Natural killer cell treated with Interleukin-12 subunit alpha and Interleukin-12 subunit beta and Interleukin-15 and Interleukin-18, amount 100 ng/mL, for 72 hours (primary cell): ENCODE measurements at regions not wholly inside any gene's neighbourhood (a gene's known extent, or its start where the extent isn't known, plus 50 kb on each side); places are given as distances from the start of the nearest gene placed in this dataset.
"Not testable (repeated sequence)": the region's sequence is repeated elsewhere in the genome, so short reads cannot be mapped to it uniquely, and the experiment has no call there.

Experiments
- ATAC-seq, 2 donors: fragments of 150-1000 bp; cut with Tn5 transposase in 1 of 2; sonication (Bioruptor Pico), chemical (Tn5 transposase) in 1 of 2; 2 replicates each; pipeline ENCODE4 v1.10.0; 2021
- DNase-seq: peaks from one replicate; pipeline ENCODE4 v3.0.0; 2022; ENCODE audit warnings: low spot score
- H3K27ac Mint-ChIP-seq, 2 donors: 1 replicate in 1 of 2; 2 replicates in 1 of 2; pipeline ENCODE4 v1.8.0; 2022; ENCODE audit warnings: mixed read lengths in 2 of 2, mild to moderate bottlenecking in 1 of 2, moderate library complexity in 1 of 2
- H3K27me3 Mint-ChIP-seq, 2 donors: 1 replicate in 1 of 2; 2 replicates in 1 of 2; pipeline ENCODE4 v1.8.0; 2022; ENCODE audit warnings: mixed read lengths in 2 of 2
- H3K36me3 Mint-ChIP-seq: one replicate; pipeline ENCODE4 v1.8.0; 2022; ENCODE audit warnings: mixed read lengths
- H3K4me1 Mint-ChIP-seq, 2 donors: 1 replicate in 1 of 2; 2 replicates in 1 of 2; pipeline ENCODE4 v1.8.0; 2022; ENCODE audit warnings: low read depth in 2 of 2, mixed read lengths in 2 of 2, mild to moderate bottlenecking in 1 of 2
- H3K4me3 Mint-ChIP-seq: one replicate; pipeline ENCODE4 v1.8.0; 2022; ENCODE audit warnings: mixed read lengths
- H3K9me3 Mint-ChIP-seq: 2 replicates; pipeline ENCODE4 v1.8.0; 2022; ENCODE audit warnings: mixed read lengths

DNA sequence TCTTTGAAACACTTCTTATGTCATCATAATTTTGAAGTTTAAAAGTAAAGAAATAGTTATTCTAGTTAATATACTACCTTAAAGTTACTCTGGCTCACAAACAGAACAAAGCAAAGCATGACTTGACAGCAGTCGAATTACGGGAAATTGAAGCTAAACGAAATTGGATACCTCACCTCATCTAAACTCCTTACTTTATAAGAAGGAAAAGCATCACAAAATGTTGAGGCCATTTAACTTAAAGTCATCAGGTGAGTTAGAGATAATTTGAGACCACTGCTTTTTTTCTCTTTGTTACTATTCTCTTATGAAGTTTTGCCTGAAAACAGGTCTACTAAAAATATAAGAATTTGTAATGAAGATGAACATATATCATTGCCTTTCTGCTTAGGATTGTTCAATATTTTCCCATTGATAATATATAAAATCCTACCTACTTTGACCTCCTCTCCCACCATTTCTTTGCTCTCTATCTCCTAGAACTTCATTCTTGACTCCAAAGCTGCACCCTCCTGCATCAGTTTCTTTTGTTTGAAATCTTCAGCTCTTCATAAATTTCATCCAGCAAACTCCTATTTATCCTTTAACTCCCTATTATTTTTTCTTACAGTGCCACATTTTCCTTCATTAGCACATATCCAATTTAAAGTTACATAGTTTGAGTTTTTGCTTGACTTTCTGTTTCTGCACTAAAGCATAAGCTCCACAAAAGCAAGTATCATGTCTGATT lies 510.7 kb upstream of the ZNF337 start:
- Mint-ChIP-seq H3K36me3 (peaks cover 6% of the 10 kb centered on the region), H3K27ac (no peak overlapping the region), H3K4me1 (peaks cover 0 to 3% of the 10 kb centered on the region in 2 donors), H3K9me3 (peaks cover 4% of the 10 kb centered on the region), H3K27me3 (peaks cover 22 to 29% of the 10 kb centered on the region in 2 donors), H3K4me3 (no peak overlapping the region)
- no peak for ATAC-seq
- DNase-seq: no peak

- no peak for DNase-seq
- Mint-ChIP-seq H3K27ac (no peak overlapping the region), H3K27me3 (peaks cover 16 to 17% of the 10 kb centered on the region in 2 donors), H3K4me3 (no peak overlapping the region), H3K9me3 (peaks cover 4% of the 10 kb centered on the region), H3K36me3 (peaks cover 9% of the 10 kb centered on the region), H3K4me1 (peaks cover 0 to 3% of the 10 kb centered on the region in 2 donors)
- no peak for ATAC-seq
These were observed 508.7 kb upstream of the ZNF337 start for GRCh38 chr20:26205350-26205749.

DNA sequence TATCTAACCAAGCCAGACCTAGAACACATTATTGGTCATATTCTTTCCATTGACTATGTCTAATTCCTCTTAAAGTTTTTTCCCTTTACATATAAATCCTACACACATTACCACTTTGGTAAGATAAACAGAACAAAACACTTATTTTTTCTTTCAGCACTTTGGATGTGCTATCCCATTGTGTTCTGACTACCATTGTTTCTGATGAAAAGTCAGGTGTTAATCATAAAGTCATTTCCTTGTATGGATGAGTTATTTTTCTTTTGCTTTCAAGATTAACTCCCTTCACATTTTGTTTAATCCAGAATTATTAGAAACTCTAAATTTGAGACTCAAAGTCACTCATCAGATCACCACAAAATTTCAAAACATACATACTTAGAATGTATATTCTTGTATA lies 504.4 kb upstream of the ZNF337 start:
- not testable (repeated sequence) for ATAC-seq, H3K27ac Mint-ChIP-seq, DNase-seq, H3K4me1 Mint-ChIP-seq, H3K9me3 Mint-ChIP-seq, H3K27me3 Mint-ChIP-seq, H3K4me3 Mint-ChIP-seq, H3K36me3 Mint-ChIP-seq

GRCh38 chr20:26187329-26187728 lies 490.7 kb upstream of the ZNF337 start:
- H3K36me3 Mint-ChIP-seq, H3K9me3 Mint-ChIP-seq, H3K4me3 Mint-ChIP-seq, DNase-seq, ATAC-seq, H3K27ac Mint-ChIP-seq, H3K4me1 Mint-ChIP-seq: not testable (repeated sequence)
- peaks cover 10 to 12% of the 10 kb centered on the region in 2 donors for H3K27me3 Mint-ChIP-seq

- ATAC-seq, H3K9me3 Mint-ChIP-seq, H3K27ac Mint-ChIP-seq, DNase-seq, H3K36me3 Mint-ChIP-seq, H3K4me3 Mint-ChIP-seq, H3K4me1 Mint-ChIP-seq: not testable (repeated sequence)
- H3K27me3 Mint-ChIP-seq: peaks cover 7 to 10% of the 10 kb centered on the region in 2 donors
These were observed 487.1 kb upstream of the ZNF337 start for GRCh38 chr20:26183720-26184119.

DNA sequence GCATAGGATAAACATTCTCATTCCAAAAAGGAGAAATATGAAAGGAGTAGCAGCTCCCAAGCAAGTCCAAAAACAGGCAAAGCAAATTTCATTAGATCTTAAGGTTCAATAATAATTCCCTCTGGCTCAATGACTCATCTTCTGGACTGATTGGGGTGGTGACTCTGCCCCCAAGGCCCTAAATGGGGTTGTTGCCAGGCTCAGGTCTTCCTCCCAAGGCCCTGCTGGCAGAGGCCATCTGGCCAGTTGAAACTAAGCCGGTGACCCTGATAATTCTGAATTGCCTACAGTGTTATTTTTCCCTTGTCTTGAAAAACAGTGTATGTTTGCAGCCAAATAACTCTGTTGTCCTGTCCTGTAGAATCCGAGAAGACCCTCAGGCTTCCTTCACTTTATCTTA lies 484.7 kb upstream of the ZNF337 start:
- H3K27me3 Mint-ChIP-seq: not testable (repeated sequence)

DNA sequence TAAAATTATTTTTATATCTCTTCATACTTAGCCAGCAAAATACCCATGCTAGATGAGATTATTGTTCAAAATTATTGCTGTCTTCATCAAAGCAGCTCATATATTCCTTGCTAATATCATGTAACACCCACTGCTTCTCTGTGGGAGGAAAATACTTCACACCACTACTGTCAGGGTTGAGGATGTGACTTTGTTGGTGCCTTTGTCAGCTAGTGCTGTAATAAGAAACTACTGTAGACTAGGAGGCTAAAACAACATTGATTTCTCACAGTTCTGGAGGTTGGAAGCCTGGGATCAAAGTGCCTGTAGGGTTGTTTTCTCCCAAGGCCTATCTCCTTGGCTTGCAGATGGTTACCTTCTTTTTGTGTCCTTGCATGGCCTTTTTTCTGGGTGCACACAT lies 475.2 kb upstream of the ZNF337 start:
- not testable (repeated sequence) for H3K4me3 Mint-ChIP-seq, H3K36me3 Mint-ChIP-seq, H3K27me3 Mint-ChIP-seq, DNase-seq, H3K27ac Mint-ChIP-seq, H3K4me1 Mint-ChIP-seq, H3K9me3 Mint-ChIP-seq, ATAC-seq

More for the DNA sequence above, 484.7 kb upstream of the ZNF337 start:
- not testable (repeated sequence) for H3K4me3 Mint-ChIP-seq, H3K36me3 Mint-ChIP-seq, H3K27ac Mint-ChIP-seq, H3K9me3 Mint-ChIP-seq, ATAC-seq, DNase-seq, H3K4me1 Mint-ChIP-seq

- Mint-ChIP-seq H3K36me3 (no peaks in the 10 kb centered on the region), H3K9me3 (no peaks in the 10 kb centered on the region), H3K4me1 (no peaks in the 10 kb centered on the region), H3K27me3 (peaks cover 0 to 15% of the 10 kb centered on the region in 2 donors), H3K4me3 (no peak overlapping the region), H3K27ac (no peak overlapping the region)
- DNase-seq: no peak
- ATAC-seq: no peak
These were observed 472.9 kb upstream of the ZNF337 start for GRCh38 chr20:26169506-26169905.

DNA sequence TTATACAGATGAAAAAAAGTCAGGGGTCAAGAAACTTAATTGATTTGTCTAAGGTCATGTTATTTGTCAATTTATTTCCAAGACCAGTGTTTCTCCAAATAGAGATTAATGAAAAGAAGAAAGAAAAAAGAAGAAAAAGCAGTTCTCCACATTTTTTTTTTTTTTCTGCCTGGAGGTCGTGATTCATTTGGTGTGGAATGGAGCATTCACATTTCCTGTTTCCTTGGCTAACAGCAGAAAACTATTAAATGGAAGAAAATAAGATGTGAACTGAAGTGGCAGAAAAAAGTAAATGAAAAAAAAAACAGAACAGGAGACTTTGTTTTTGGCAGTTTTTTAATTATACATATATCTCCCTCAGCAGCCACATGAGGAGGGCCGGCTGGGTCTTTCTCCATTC lies 470.8 kb upstream of the ZNF337 start:
- H3K36me3 Mint-ChIP-seq: no peaks in the 10 kb centered on the region
- H3K4me1 Mint-ChIP-seq: no peaks in the 10 kb centered on the region
- ATAC-seq (no peak), DNase-seq (no peak)
- H3K9me3 Mint-ChIP-seq: no peaks in the 10 kb centered on the region
- no peak overlapping the region for H3K27ac Mint-ChIP-seq
- no peak overlapping the region for H3K4me3 Mint-ChIP-seq
- H3K27me3 Mint-ChIP-seq: peaks cover 2 to 29% of the 10 kb centered on the region in 2 donors

DNA sequence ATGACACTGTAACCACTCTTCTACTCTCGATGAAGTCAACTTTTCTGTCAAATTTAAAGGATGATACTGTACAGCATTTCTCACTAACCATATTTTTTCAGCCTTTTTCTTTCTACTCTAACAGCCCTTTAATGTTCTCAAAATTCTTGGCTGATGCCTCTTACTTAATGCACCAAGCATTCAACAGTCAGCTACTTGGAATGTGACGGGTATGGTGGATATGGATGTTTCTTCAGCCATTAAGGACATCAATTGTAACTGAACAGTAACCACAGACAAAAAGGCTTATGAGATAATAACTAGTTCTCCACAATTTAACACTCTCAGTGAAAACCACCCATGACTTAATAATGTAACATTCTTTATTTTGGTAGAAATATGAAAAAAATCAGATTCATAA lies 467.2 kb upstream of the ZNF337 start:
- ATAC-seq: no peak
- Mint-ChIP-seq H3K27ac (no peak overlapping the region), H3K9me3 (no peaks in the 10 kb centered on the region), H3K4me1 (no peaks in the 10 kb centered on the region), H3K4me3 (no peak overlapping the region), H3K36me3 (no peaks in the 10 kb centered on the region), H3K27me3 (peaks cover 5 to 29% of the 10 kb centered on the region in 2 donors)
- no peak for DNase-seq

DNA sequence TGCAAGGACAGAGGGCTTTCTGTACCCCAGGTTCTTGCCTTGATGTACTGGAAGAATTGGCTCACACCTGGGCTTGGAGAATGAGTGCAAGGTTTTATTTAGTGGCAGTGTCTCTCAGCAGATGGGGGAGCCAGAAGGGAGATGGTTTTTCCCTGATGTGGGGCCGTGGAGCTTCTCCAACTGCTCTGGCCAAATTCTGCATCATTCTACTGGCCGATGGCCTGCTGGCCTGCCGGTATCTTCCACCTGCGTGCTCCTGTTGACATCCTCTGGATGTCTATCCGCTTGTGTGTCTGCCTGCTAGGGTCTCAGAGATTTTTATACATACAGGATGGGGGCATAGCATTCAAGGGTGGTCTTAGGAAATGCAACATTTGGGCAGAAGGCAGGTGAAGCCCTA lies 466.5 kb upstream of the ZNF337 start:
- not testable (repeated sequence) for H3K4me3 Mint-ChIP-seq, H3K36me3 Mint-ChIP-seq

GRCh38 chr20:26161741-26162140 lies 465.1 kb upstream of the ZNF337 start:
- not testable (repeated sequence) for ATAC-seq, H3K27ac Mint-ChIP-seq, H3K4me1 Mint-ChIP-seq

More for the DNA sequence above, 466.5 kb upstream of the ZNF337 start:
- H3K27ac Mint-ChIP-seq, DNase-seq, ATAC-seq, H3K4me1 Mint-ChIP-seq, H3K9me3 Mint-ChIP-seq: not testable (repeated sequence)
- H3K27me3 Mint-ChIP-seq: peaks cover 5 to 29% of the 10 kb centered on the region in 2 donors

DNA sequence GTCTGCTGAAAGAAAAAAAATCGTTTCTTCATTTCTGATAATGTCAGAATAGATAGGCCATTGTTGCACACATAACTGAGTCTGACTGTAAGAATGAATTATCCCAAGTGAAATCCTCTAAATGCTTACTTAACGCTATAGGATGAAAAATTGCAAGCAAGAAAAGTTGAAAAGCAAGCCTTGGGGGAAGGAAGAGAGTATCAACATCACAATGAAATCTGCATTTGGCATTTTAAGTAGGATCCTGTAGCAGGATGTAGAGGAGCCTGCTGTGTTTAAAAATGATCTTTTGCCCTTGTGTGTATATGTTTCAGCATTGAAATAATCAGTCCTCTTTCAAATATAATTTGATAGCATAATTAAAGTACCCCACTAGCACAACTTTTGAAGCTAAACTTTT lies 464.3 kb upstream of the ZNF337 start:
- not testable (repeated sequence) for H3K36me3 Mint-ChIP-seq, ATAC-seq

More at GRCh38 chr20:26161741-26162140, 465.1 kb upstream of the ZNF337 start:
- DNase-seq, H3K4me3 Mint-ChIP-seq, H3K36me3 Mint-ChIP-seq, H3K9me3 Mint-ChIP-seq: not testable (repeated sequence)
- H3K27me3 Mint-ChIP-seq: peaks cover 8 to 21% of the 10 kb centered on the region in 2 donors

GRCh38 chr20:26154224-26154623 lies 457.6 kb upstream of the ZNF337 start:
- no peaks in the 10 kb centered on the region for H3K36me3 Mint-ChIP-seq
- no peak overlapping the region for H3K4me3 Mint-ChIP-seq
- ATAC-seq (no peak), DNase-seq (no peak)
- H3K27ac Mint-ChIP-seq: no peak overlapping the region
- H3K4me1 Mint-ChIP-seq: no peaks in the 10 kb centered on the region
- peaks cover 9 to 15% of the 10 kb centered on the region in 2 donors for H3K27me3 Mint-ChIP-seq
- H3K9me3 Mint-ChIP-seq: peaks cover 4% of the 10 kb centered on the region

More for the DNA sequence above, 464.3 kb upstream of the ZNF337 start:
- H3K4me3 Mint-ChIP-seq, H3K27ac Mint-ChIP-seq, DNase-seq, H3K4me1 Mint-ChIP-seq, H3K9me3 Mint-ChIP-seq: not testable (repeated sequence)
- H3K27me3 Mint-ChIP-seq: peaks cover 11 to 16% of the 10 kb centered on the region in 2 donors
